ENCODE measurements at regions not wholly inside any gene's neighbourhood (a gene's known extent, or its start where the extent isn't known, plus 50 kb on each side); places are given as distances from the start of the nearest gene placed in this dataset.

- TF ChIP-seq POGK (CRISPR knock-in tag; conservative IDR thresholded peaks at IDR 0.05) (no peak), ZNF17 (CRISPR knock-in tag; IDR thresholded peaks at IDR 0.05) (no peak)
These were observed 240.2 kb downstream of the SEC16B start (continued) for GRCh38 chr1:177729646-177730045.

- no peak for ATAC-seq
- H3K36me3 ChIP-seq (replicated peaks in 1 of 2; ENCODE audit: control insufficient read depth in 1 of 2, insufficient read depth in 2 of 2, low read length in 2 of 2) = no peaks in the 10 kb centered on the region
- H3K4me2 ChIP-seq (ENCODE audit: low read depth, low read length) = no peak overlapping the region
- DNase-seq (ENCODE audit: low spot score) = no peak
- no peaks in the 10 kb centered on the region for H3K27me3 ChIP-seq (ENCODE audit: control insufficient read depth in 1 of 2, insufficient read depth in 2 of 2, low read length in 2 of 2)
- H3K4me3 ChIP-seq (replicated peaks in 1 of 3; ENCODE audit: insufficient read depth in 1 of 3, low read depth in 2 of 3, low read length in 3 of 3) = no peak overlapping the region
- FAIRE-seq = no peak
- TF ChIP-seq ZNF598 (CRISPR knock-in tag; IDR thresholded peaks at IDR 0.05; ENCODE audit: borderline replicate concordance) = no peak
- TF ChIP-seq ZNF678 (CRISPR knock-in tag; IDR thresholded peaks at IDR 0.05) = no peak
- TF ChIP-seq ZNF33B (CRISPR knock-in tag; IDR thresholded peaks at IDR 0.05) = no peak
- no peak for TF ChIP-seq KLF11 (CRISPR knock-in tag; IDR thresholded peaks at IDR 0.05)
- TF ChIP-seq KDM2A (CRISPR knock-in tag; IDR thresholded peaks at IDR 0.05; ENCODE audit: borderline replicate concordance, low read depth) = no peak
- no peak for TF ChIP-seq AGO2 (optimal IDR thresholded peaks at IDR 0.05; ENCODE audit: low read depth, low read length)
- no peak for TF ChIP-seq AHDC1 (CRISPR knock-in tag; IDR thresholded peaks at IDR 0.05; ENCODE audit: borderline replicate concordance)
- TF ChIP-seq GATA4 (IDR thresholded peaks at IDR 0.05; ENCODE audit: borderline replicate concordance, low read depth) = no peak
- TF ChIP-seq GZF1 (CRISPR knock-in tag; IDR thresholded peaks at IDR 0.05) = no peak
- TF ChIP-seq ZNF839 (CRISPR knock-in tag; IDR thresholded peaks at IDR 0.05; ENCODE audit: borderline replicate concordance) = no peak
- TF ChIP-seq ZNF101 (CRISPR knock-in tag; IDR thresholded peaks at IDR 0.05; ENCODE audit: borderline replicate concordance, low read depth) = no peak
- no peak for TF ChIP-seq ZNF362 (CRISPR knock-in tag; IDR thresholded peaks at IDR 0.05; ENCODE audit: borderline replicate concordance)
- H3K9me3 ChIP-seq (ENCODE audit: low read length) = peaks cover 15% of the 10 kb centered on the region
- H2AFZ ChIP-seq (ENCODE audit: low read length) = no peak overlapping the region
- no peak overlapping the region for H3K27ac ChIP-seq (ENCODE audit: extremely low read length, insufficient read depth, low read length)
- in situ Hi-C loops (cut with HindIII; ENCODE audit: extremely low pct_ligation_motif_present, low pct_unique_long_range_greater_than_20kb) = no loop called here
- CTCF ChIA-PET (ENCODE audit: low intra/inter-chr PET ratio, low total read pairs) = no interaction called here
- BruUV-seq (replicated peaks) = no TSS peak
- no peak overlapping the region for H3K9ac ChIP-seq (ENCODE audit: insufficient read depth, low read depth, low read length)
- intact Hi-C loops (cut with micrococcal nuclease; ENCODE audit: unreplicated experiment) = no loop called here
- H3K4me1 ChIP-seq (ENCODE audit: insufficient read depth, low read length) = no peaks in the 10 kb centered on the region
- POLR2A ChIA-PET = no interaction called here
- no peaks in the 10 kb centered on the region for H3K79me2 ChIP-seq (ENCODE audit: insufficient read depth, low read length)
- H4K20me1 ChIP-seq (ENCODE audit: insufficient read depth, low read length) = no peaks in the 10 kb centered on the region
These were observed 246.3 kb downstream of the SEC16B start for GRCh38 chr1:177723533-177723932.

Measured in HepG2 (cell line).